Thyroid gland (tissue), 4 donors: ENCODE measurements at regions not wholly inside any gene's neighbourhood (a gene's known extent, or its start where the extent isn't known, plus 50 kb on each side); places are given as distances from the start of the nearest gene placed in this dataset.

Experiments used
- DNase-seq, 2 donors: peaks; one replicate each; pipeline ENCODE4 v3.0.0-alpha.2; 2019
- H3K27ac ChIP-seq, 3 donors: fragments of 200-600 bp; sonication (generic); 1 replicate in 2 of 3; 2 replicates in 1 of 3; pipeline ENCODE4 v1.5.1; 2016 to 2019; ENCODE audit warnings: mild to moderate bottlenecking in 1 of 3, moderate library complexity in 1 of 3
- H3K27me3 ChIP-seq: fragments of 200-600 bp; sonication (generic); one replicate; pipeline ENCODE4 v1.5.1; 2019
- H3K36me3 ChIP-seq, 2 donors: fragments of 200-600 bp; sonication (generic); one replicate each; pipeline ENCODE4 v1.5.1; 2016 to 2019
- H3K4me1 ChIP-seq, 2 donors: fragments of 200-600 bp; sonication (generic); one replicate each; pipeline ENCODE4 v1.5.1; 2017 to 2019
- H3K4me3 ChIP-seq, 3 donors: fragments of 200-600 bp; sonication (generic); replicated peaks in 1 of 3; 1 replicate in 2 of 3; 2 replicates in 1 of 3; pipeline ENCODE4 v1.5.1; 2016; ENCODE audit warnings: mild to moderate bottlenecking in 1 of 3
- H3K9me3 ChIP-seq: fragments of 200-600 bp; sonication (generic); one replicate; pipeline ENCODE4 v1.5.1; 2017
- POLR2A ChIP-seq, 2 donors: fragments of 450-650 bp; IDR thresholded peaks; one replicate each; pipeline ENCODE4 v1.6.1; 2017; ENCODE audit warnings: antibody characterized with exemption in 2 of 2, mild to moderate bottlenecking in 2 of 2, moderate library complexity in 1 of 2
- WGBS, 2 donors: methylation state at CpG; one replicate each; pipeline ENCODE4 v1.1.5; 2017; 5-methylcytosine and 5-hydroxymethylcytosine counted together
- intact Hi-C: fragments of 100-400 bp; cut with DNase I; formaldehyde crosslinking; loops from one replicate; pipeline ENCODE4 v1.15.1; 2023
- TF ChIP-seq, protein P1 (sequence below), 6 experiments: fragments of 200-600 bp in 3 of 6; fragments of 450-650 bp in 3 of 6; sonication (generic) in 3 of 6; IDR thresholded peaks; one replicate each; pipeline ENCODE4 v1.5.1; 2016 to 2019; ENCODE audit warnings: antibody characterized with exemption in 6 of 6, mild to moderate bottlenecking in 2 of 6, inconsistent platforms in 1 of 6, moderate library complexity in 1 of 6

GRCh38 chr2:60226943-60227342, 326.5 kb downstream of the BCL11A start:
- no peaks in the 10 kb centered on the region for H3K36me3 ChIP-seq
- intact Hi-C loops: no loop called here
- 92 to 94% methylated on average over 3 of the region's 3 CpGs for WGBS, 2 donors

DNA sequence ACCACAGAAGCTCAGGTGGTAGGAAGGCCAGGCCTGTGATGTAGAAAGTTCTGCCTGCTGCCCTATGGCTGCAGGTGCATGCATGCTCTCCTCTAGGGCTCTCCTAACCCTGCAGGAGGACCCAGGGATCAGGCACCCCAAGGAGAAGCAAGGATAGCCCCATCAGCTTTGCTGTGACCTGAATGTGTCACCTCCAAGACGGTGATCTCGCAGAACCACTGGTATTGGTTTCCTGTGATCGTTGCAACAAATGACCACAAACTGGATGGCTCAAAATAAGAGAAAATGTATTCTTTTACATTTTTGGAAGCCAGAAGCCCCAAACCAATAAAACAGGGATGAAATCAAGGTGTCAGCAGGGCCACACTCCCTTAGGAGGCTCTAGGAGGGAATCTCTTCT, 327.3 kb downstream of the BCL11A start:
- DNase-seq: no peak
- intact Hi-C loops: no loop called here
- no peak overlapping the region for H3K4me3 ChIP-seq
- H3K27ac ChIP-seq: no peak overlapping the region
- TF ChIP-seq POLR2A (IDR thresholded peaks at IDR 0.05): no peak
- TF ChIP-seq, protein P1, sequence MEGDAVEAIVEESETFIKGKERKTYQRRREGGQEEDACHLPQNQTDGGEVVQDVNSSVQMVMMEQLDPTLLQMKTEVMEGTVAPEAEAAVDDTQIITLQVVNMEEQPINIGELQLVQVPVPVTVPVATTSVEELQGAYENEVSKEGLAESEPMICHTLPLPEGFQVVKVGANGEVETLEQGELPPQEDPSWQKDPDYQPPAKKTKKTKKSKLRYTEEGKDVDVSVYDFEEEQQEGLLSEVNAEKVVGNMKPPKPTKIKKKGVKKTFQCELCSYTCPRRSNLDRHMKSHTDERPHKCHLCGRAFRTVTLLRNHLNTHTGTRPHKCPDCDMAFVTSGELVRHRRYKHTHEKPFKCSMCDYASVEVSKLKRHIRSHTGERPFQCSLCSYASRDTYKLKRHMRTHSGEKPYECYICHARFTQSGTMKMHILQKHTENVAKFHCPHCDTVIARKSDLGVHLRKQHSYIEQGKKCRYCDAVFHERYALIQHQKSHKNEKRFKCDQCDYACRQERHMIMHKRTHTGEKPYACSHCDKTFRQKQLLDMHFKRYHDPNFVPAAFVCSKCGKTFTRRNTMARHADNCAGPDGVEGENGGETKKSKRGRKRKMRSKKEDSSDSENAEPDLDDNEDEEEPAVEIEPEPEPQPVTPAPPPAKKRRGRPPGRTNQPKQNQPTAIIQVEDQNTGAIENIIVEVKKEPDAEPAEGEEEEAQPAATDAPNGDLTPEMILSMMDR (IDR thresholded peaks at IDR 0.05): no peak
- no peaks in the 10 kb centered on the region for H3K36me3 ChIP-seq
- H3K27me3 ChIP-seq: no peaks in the 10 kb centered on the region
- H3K9me3 ChIP-seq: no peaks in the 10 kb centered on the region
- 81 to 83% methylated on average over 3 of the region's 3 CpGs for WGBS, 2 donors
- H3K4me1 ChIP-seq: no peaks in the 10 kb centered on the region

More at GRCh38 chr2:60226943-60227342, 326.5 kb downstream of the BCL11A start:
- Histone ChIP-seq H3K27ac (no peak overlapping the region), H3K4me1 (no peaks in the 10 kb centered on the region), H3K4me3 (no peak overlapping the region), H3K27me3 (no peaks in the 10 kb centered on the region), H3K9me3 (no peaks in the 10 kb centered on the region)
- no peak for DNase-seq
- TF ChIP-seq POLR2A (IDR thresholded peaks at IDR 0.05): no peak
- TF ChIP-seq, protein P1 (IDR thresholded peaks at IDR 0.05): no peak

- intact Hi-C loops: no loop called here
- TF ChIP-seq, protein P1 (IDR thresholded peaks at IDR 0.05): no peak
- TF ChIP-seq POLR2A (IDR thresholded peaks at IDR 0.05): no peak
- WGBS, 2 donors: 77 to 93% methylated on average over 2 of the region's 2 CpGs
Observed at GRCh38 chr2:60223859-60224258, 329.6 kb downstream of the BCL11A start.

GRCh38 chr2:60221098-60221497, 332.4 kb downstream of the BCL11A start:
- Histone ChIP-seq H3K27me3 (no peaks in the 10 kb centered on the region), H3K4me3 (no peak overlapping the region), H3K36me3 (no peaks in the 10 kb centered on the region), H3K4me1 (peaks cover 4 to 5% of the 10 kb centered on the region in 2 donors), H3K9me3 (no peaks in the 10 kb centered on the region), H3K27ac (no peak overlapping the region)
- no peak for TF ChIP-seq POLR2A (IDR thresholded peaks at IDR 0.05)
- TF ChIP-seq, protein P1 (IDR thresholded peaks at IDR 0.05): no peak
- intact Hi-C loops: no loop called here
- no peak for DNase-seq
- 94 to 97% methylated on average over 3 of the region's 3 CpGs for WGBS, 2 donors

More at GRCh38 chr2:60223859-60224258, 329.6 kb downstream of the BCL11A start:
- Histone ChIP-seq H3K9me3 (no peaks in the 10 kb centered on the region), H3K4me1 (no peaks in the 10 kb centered on the region), H3K27me3 (no peaks in the 10 kb centered on the region), H3K27ac (no peak overlapping the region), H3K36me3 (no peaks in the 10 kb centered on the region), H3K4me3 (no peak overlapping the region)
- DNase-seq: no peak

DNA sequence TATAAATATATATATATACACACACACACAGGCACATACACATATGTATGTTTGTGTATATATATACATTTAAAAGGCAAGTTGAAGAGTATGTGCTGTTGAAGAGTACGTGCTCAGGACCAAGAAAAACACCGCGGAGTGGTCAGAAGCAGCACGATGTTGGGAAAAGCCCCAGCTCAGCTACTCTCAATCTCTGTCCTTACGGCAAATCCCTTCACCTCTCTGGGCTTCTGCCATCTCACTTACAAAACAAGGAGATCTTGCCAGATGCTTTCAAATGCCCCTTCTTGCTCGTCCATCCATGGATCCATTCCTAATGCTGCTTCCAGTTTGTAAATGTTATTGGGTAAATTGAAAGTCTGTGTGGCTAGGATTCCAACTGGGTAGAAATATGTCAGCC, 333.9 kb downstream of the BCL11A start:
- Histone ChIP-seq H3K36me3 (no peaks in the 10 kb centered on the region), H3K9me3 (no peaks in the 10 kb centered on the region), H3K27me3 (no peaks in the 10 kb centered on the region), H3K27ac (no peak overlapping the region), H3K4me3 (no peak overlapping the region), H3K4me1 (peaks cover 5% of the 10 kb centered on the region in 2 donors)
- peak; percentile 59 to 69 for DNase-seq
- intact Hi-C loops: no loop called here
- no peak for TF ChIP-seq POLR2A (IDR thresholded peaks at IDR 0.05)
- TF ChIP-seq, protein P1 (IDR thresholded peaks at IDR 0.05): no peak
- WGBS, 2 donors: 29 to 41% methylated on average over 6 of the region's 6 CpGs
